ENCODE measurements at regions not wholly inside any gene's neighbourhood (a gene's known extent, or its start where the extent isn't known, plus 50 kb on each side); places are given as distances from the start of the nearest gene placed in this dataset.

GRCh38 chr6:21478883-21479539 is 114.5 kb upstream of the SOX4 start:
- no peak for DNase-seq

GRCh38 chr6:21486115-21486514 is 107.4 kb upstream of the SOX4 start:
- no peak for DNase-seq

- no peak for DNase-seq
Measured at GRCh38 chr6:21489826-21490225, 103.7 kb upstream of the SOX4 start.

DNA sequence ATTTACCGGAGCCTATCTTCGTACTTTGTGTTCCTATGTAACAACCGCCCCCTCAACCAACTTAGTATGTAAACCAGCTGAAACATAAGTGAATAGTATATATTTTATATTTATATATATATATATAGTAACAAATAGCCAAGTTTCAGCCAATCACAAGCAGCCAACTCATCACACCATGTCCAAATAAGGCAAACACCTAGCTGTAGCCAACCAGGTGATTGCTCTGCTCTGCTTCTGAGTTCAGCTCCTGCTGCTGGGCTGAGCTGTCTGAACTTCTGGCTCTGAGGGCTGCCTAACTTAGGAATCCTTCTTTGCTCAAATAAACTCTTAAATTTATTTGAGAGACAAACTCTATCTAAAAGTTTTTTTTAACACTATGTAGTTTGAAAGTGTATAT is 101.6 kb upstream of the SOX4 start:
- DNase-seq, result no peak

- DNase-seq, result no peak
Measured at GRCh38 chr6:21494505-21494904, 99.0 kb upstream of the SOX4 start.

GRCh38 chr6:21496196-21496595 is 97.4 kb upstream of the SOX4 start:
- DNase-seq, result no peak

DNA sequence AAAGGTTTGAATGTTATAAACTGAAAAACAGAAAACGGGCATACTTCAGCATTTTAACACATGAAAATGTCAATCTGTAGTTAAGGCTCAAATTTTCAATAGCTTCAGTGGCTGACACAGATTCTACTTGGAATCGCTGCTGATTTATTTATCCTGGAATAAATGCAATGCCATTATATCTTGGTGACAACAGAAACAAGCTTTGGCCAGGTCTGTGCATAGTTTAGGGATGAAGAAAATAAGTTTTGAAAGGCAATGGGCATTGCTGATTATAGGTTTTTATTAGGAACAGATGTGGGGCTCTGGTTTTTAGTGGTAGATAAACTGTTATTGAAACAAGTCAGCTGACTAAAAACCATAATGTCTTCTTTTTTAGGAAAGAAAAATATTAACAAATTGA is 96.8 kb upstream of the SOX4 start:
- no peak for DNase-seq

GRCh38 chr6:21500314-21501020 is 93.1 kb upstream of the SOX4 start:
- no peak for DNase-seq

- DNase-seq, result no peak
Measured at GRCh38 chr6:21501021-21501354, 92.6 kb upstream of the SOX4 start.

- DNase-seq, result no peak
Measured at GRCh38 chr6:21501815-21502214, 91.7 kb upstream of the SOX4 start.

DNA sequence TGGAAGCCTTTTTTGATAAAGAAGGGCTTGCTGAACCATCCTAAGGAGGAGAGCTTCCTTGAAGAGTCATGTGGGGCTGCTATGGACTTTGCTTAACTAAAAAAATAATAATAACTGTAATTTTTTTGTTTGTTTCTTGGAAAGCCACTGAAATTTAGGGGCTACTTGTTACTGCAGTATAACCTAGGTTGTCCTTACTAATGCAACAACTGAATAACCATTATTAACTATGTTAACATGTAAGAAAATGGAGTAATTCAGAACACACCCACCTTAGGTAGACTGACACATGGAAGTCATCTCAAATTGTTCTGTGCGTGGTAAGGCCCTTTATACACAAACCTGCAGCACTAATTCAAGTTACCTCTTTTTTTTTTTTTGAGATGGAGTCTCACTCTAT is 90.9 kb upstream of the SOX4 start:
- no peak for DNase-seq

- DNase-seq, result no peak
Measured at GRCh38 chr6:21504790-21505189, 88.8 kb upstream of the SOX4 start.

- no peak for DNase-seq
Measured at GRCh38 chr6:21505574-21505990, 88.0 kb upstream of the SOX4 start.

GRCh38 chr6:21506126-21506525 is 87.4 kb upstream of the SOX4 start:
- no peak for DNase-seq

DNA sequence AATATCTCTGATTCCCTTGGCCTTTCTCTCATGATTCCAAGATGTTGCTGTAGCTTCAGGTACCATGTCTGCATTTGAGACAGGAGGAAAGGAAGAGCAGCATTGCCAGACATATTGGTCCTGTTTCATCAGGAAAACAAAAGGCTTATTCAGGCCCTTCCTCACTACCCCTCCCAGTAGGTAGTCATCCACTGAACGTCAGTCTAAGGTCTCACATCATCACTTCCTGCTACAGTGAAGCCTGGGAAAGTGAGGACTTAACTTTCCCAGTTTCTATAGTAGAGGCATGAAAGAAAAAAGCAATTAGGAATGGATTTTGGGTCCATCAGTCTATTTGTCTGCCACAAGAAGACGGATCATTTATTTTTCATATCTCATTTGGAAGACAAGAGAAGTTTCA is 85.7 kb upstream of the SOX4 start:
- DNase-seq, result no peak

- no peak for DNase-seq
Measured at GRCh38 chr6:21508753-21509152, 84.8 kb upstream of the SOX4 start.

DNA sequence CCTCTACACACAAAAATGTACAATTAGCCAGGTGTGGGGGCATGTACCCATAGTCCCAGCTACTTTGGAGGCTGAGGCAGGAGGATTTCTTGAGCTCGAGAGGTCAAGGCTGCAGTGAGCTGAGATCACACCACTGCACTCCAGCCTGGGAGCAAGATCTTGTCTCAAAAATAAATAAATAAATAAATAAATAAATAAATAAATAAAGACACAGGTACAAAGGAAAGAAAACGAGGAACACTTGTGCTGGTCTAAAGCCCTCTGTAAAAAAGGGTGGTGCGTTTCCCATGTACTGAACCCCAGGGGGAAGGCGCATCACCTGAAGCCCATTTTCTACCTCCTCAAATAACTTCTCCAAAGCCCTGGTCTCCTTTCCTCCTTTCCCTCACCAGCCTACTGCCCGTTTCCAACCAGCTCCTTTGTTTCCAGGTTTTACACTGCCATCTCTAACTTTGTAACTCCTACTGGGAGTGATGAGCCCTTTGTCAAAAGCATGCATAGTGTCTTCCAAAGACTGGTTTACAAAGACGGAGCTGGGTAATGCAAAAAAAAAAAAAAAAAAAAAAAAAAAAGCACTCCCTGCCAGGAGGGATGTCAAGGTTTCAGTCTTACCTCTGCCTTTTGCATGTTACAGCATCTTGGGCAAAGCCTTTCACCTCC is 81.5 kb upstream of the SOX4 start:
- no peak for DNase-seq

DNA sequence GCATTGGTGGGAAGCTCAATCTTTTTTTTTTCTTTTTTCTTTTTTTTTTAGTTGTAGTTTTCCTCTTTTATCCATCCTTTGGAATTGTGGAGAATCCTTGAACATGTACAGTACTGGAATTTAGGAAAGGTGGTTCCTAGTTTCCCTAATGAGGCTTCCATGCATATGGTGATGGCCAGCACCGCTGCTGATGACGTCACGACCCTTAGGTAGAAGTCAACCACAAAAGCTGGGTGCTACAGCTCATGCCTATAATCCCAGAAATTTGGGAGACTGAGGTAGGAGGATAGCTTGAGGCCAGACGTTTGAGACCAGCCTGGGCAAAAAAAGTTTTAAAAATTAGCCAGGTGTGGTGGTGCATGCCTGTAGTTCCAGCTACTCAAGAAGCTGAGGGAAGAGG is 79.3 kb upstream of the SOX4 start:
- DNase-seq, result no peak

- no peak for DNase-seq
Measured at GRCh38 chr6:21518317-21518716, 75.2 kb upstream of the SOX4 start.

DNA sequence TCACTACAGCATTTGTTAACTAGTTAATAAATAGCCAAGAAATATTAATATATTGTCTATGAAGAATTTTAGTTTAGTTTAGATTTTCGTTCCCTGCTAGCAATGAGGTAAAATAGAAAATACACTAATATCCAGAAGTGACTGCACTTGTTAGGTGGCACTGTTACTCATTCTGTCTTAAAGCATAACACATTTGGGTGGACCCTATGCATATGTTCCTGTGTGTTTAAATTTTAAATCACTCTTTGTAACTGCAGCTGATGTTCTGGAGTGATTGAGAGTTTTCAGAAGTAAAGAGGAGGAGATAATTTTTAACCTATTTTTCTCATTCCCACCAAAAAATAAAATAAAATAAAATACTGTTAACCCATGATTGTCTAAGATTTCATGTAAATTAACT is 73.9 kb upstream of the SOX4 start:
- no peak for DNase-seq

DNA sequence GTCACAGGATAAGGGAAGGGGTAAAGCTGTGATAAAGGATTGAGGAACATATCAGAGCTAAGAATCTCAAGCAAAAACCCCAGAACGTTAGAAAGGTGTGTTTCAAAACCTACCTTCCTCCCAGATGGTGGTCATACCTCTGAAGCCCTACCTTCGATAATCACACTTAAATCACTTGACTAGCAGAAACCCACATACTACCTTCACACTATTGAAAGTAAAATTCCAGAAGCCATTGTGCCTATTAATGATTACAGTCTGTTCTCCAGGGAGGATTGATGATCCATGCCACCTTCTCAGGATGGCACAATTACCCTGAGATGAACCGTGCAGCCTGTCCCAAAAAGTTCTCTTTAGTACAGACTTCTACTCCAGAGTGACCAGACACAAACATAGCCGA is 72.3 kb upstream of the SOX4 start:
- DNase-seq, result no peak

DNA sequence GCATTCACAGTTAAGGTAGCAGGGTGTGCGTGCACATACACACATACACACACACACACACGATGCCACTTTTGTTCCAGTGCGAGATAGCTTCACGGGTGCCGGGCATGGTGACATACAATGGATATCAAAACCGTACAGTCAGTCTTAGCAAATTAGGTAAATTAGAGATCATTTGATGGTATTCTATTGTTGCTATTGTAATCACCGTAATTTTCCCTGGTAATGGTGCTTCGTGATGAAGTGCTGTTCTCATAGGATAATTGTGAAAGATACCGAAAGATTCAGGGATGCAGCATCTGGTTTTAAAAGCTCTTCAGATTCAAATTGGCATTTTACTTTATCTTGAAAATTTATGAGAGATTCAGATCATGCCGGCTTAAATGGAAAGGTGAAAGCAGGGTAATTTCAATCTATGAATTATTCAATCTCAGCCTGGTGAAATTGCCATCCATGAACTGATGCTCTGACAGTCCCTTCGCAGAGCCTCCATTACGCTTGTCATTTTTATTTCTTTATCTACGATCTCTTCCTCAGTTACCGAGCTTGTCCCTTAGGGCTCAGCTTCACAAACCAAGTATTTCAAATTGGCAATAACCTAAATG is 71.3 kb upstream of the SOX4 start:
- DNase-seq, result no peak

GRCh38 chr6:21522797-21523456 is 70.6 kb upstream of the SOX4 start:
- no peak for DNase-seq

DNA sequence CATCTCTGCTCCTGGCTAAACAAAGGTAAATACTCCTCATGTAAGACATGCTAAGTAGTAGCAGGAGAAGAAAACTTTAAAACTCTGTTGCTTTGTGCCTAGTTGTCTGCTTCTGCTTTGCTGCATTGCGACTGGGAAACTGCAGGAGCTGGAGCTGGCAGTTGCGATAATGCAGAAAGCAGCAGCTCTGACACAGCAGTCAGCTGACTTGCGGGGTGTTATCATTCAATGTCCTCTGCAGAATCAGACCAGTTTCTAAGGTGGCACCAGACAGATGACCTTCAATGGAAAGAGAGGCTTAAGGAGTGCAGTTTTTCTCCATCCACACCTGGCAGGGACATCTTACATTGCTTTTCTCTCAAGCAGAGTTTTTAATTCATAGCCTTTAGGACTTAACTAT is 69.9 kb upstream of the SOX4 start:
- DNase-seq, result no peak
